Tibial nerve (tissue), 4 donors: ENCODE measurements at regions not wholly inside any gene's neighbourhood (a gene's known extent, or its start where the extent isn't known, plus 50 kb on each side); places are given as distances from the start of the nearest gene placed in this dataset.

Experiments used
- EP300 ChIP-seq, 2 donors: sonication (generic); formaldehyde crosslinking; IDR thresholded peaks; one replicate each; pipeline ENCODE4 v1.6.1; 2017; ENCODE audit warnings: antibody characterized with exemption in 2 of 2, mild to moderate bottlenecking in 1 of 2
- POLR2A ChIP-seq, 2 donors: fragments of 450-650 bp; IDR thresholded peaks; one replicate each; pipeline ENCODE4 v1.6.1; 2017; ENCODE audit warnings: antibody characterized with exemption in 2 of 2, mild to moderate bottlenecking in 2 of 2, moderate library complexity in 2 of 2
- TF ChIP-seq, protein P1 (sequence below), 5 experiments: fragments of 200-600 bp in 3 of 5; fragments of 450-650 bp in 2 of 5; sonication (generic) in 3 of 5; IDR thresholded peaks; one replicate each; pipeline ENCODE4 v1.5.1; 2016 to 2019; ENCODE audit warnings: antibody characterized with exemption in 5 of 5, mild to moderate bottlenecking in 3 of 5, moderate library complexity in 2 of 5

DNA sequence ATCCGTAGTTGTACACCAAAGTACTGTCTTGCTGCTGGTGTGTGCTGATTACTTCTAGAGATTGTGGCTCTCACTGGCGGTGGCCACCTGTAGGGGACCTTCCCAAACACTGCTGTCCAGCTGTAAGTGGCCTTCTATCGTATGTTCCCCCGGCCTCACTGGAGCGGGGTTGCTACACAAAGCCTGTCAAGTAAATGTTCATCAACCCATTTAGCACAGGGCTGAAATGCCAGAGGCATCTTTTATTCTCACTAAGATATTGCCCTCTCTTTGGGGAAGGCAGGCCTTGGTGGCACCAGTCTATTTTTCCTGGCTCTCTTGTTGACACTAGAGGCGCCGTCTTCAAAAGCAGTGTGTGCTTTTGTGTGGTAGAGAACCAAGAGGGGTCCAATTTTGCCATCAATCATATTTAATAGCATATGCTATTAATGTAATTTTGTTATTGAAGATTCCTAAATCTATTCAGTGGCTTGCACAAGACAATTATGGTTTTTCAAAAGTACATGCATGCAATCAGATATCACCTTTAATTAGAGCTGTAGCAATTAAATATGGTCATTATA lies 514.4 kb upstream of the SALL1 start:
- TF ChIP-seq, protein P1, sequence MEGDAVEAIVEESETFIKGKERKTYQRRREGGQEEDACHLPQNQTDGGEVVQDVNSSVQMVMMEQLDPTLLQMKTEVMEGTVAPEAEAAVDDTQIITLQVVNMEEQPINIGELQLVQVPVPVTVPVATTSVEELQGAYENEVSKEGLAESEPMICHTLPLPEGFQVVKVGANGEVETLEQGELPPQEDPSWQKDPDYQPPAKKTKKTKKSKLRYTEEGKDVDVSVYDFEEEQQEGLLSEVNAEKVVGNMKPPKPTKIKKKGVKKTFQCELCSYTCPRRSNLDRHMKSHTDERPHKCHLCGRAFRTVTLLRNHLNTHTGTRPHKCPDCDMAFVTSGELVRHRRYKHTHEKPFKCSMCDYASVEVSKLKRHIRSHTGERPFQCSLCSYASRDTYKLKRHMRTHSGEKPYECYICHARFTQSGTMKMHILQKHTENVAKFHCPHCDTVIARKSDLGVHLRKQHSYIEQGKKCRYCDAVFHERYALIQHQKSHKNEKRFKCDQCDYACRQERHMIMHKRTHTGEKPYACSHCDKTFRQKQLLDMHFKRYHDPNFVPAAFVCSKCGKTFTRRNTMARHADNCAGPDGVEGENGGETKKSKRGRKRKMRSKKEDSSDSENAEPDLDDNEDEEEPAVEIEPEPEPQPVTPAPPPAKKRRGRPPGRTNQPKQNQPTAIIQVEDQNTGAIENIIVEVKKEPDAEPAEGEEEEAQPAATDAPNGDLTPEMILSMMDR (IDR thresholded peaks at IDR 0.05), result no peak
- TF ChIP-seq EP300 (IDR thresholded peaks at IDR 0.05) (no peak), POLR2A (IDR thresholded peaks at IDR 0.05) (no peak)
